ENCODE measurements at regions not wholly inside any gene's neighbourhood (a gene's known extent, or its start where the extent isn't known, plus 50 kb on each side); places are given as distances from the start of the nearest gene placed in this dataset.

- H3K4me3 ChIP-seq (ENCODE audit: low read depth in 1 of 5, low read length in 5 of 5): no peak overlapping the region
- no peak overlapping the region for H3K27ac ChIP-seq (ENCODE audit: low read depth, low read length)
- H3K4me1 ChIP-seq (ENCODE audit: control insufficient read depth in 5 of 5, insufficient read depth in 5 of 5, low read length in 5 of 5): no peaks in the 10 kb centered on the region
- no peaks in the 10 kb centered on the region for H3K27me3 ChIP-seq (ENCODE audit: control insufficient read depth in 5 of 5, insufficient read depth in 4 of 5, low read length in 5 of 5)
- no peaks in the 10 kb centered on the region for H3K36me3 ChIP-seq (ENCODE audit: control insufficient read depth in 5 of 5, insufficient read depth in 5 of 5, low read length in 5 of 5)
- H3K9me3 ChIP-seq (ENCODE audit: control insufficient read depth in 5 of 5, low read length in 5 of 5): no peaks in the 10 kb centered on the region
- no peak overlapping the region for H3K9ac ChIP-seq (ENCODE audit: low read length in 5 of 5)
Observed at GRCh38 chr12:78641837-78642423, 222.6 kb upstream of the SYT1 start.

- H3K4me3 ChIP-seq (ENCODE audit: low read depth in 1 of 5, low read length in 5 of 5): no peak overlapping the region
- no peak overlapping the region for H3K27ac ChIP-seq (ENCODE audit: low read depth, low read length)
- H3K27me3 ChIP-seq (ENCODE audit: control insufficient read depth in 5 of 5, insufficient read depth in 4 of 5, low read length in 5 of 5): no peaks in the 10 kb centered on the region
- H3K36me3 ChIP-seq (ENCODE audit: control insufficient read depth in 5 of 5, insufficient read depth in 5 of 5, low read length in 5 of 5): no peaks in the 10 kb centered on the region
- H3K9me3 ChIP-seq (ENCODE audit: control insufficient read depth in 5 of 5, low read length in 5 of 5): no peaks in the 10 kb centered on the region
- H3K9ac ChIP-seq (ENCODE audit: low read length in 5 of 5): no peak overlapping the region
- no peaks in the 10 kb centered on the region for H3K4me1 ChIP-seq (ENCODE audit: control insufficient read depth in 5 of 5, insufficient read depth in 5 of 5, low read length in 5 of 5)
Observed at GRCh38 chr12:78645956-78646355, 218.6 kb upstream of the SYT1 start.

- Histone ChIP-seq H3K4me1 (ENCODE audit: control insufficient read depth in 5 of 5, insufficient read depth in 5 of 5, low read length in 5 of 5) (no peaks in the 10 kb centered on the region), H3K9me3 (ENCODE audit: control insufficient read depth in 5 of 5, low read length in 5 of 5) (no peaks in the 10 kb centered on the region), H3K36me3 (ENCODE audit: control insufficient read depth in 5 of 5, insufficient read depth in 5 of 5, low read length in 5 of 5) (no peaks in the 10 kb centered on the region)
Observed at GRCh38 chr12:78651755-78652154, 212.8 kb upstream of the SYT1 start.

GRCh38 chr12:78666584-78666983 lies 198.0 kb upstream of the SYT1 start:
- Histone ChIP-seq H3K27me3 (ENCODE audit: control insufficient read depth in 5 of 5, insufficient read depth in 4 of 5, low read length in 5 of 5) (no peaks in the 10 kb centered on the region), H3K9me3 (ENCODE audit: control insufficient read depth in 5 of 5, low read length in 5 of 5) (no peaks in the 10 kb centered on the region), H3K4me3 (ENCODE audit: low read depth in 1 of 5, low read length in 5 of 5) (no peak overlapping the region), H3K36me3 (ENCODE audit: control insufficient read depth in 5 of 5, insufficient read depth in 5 of 5, low read length in 5 of 5) (no peaks in the 10 kb centered on the region), H3K27ac (ENCODE audit: low read depth, low read length) (no peak overlapping the region), H3K4me1 (ENCODE audit: control insufficient read depth in 5 of 5, insufficient read depth in 5 of 5, low read length in 5 of 5) (no peaks in the 10 kb centered on the region), H3K9ac (ENCODE audit: low read length in 5 of 5) (no peak overlapping the region)

More at GRCh38 chr12:78651755-78652154, 212.8 kb upstream of the SYT1 start:
- Histone ChIP-seq H3K27ac (ENCODE audit: low read depth, low read length) (no peak overlapping the region), H3K9ac (ENCODE audit: low read length in 5 of 5) (no peak overlapping the region), H3K4me3 (ENCODE audit: low read depth in 1 of 5, low read length in 5 of 5) (no peak overlapping the region), H3K27me3 (ENCODE audit: control insufficient read depth in 5 of 5, insufficient read depth in 4 of 5, low read length in 5 of 5) (no peaks in the 10 kb centered on the region)

GRCh38 chr12:78671295-78671694 lies 193.3 kb upstream of the SYT1 start:
- Histone ChIP-seq H3K36me3 (ENCODE audit: control insufficient read depth in 5 of 5, insufficient read depth in 5 of 5, low read length in 5 of 5) (no peaks in the 10 kb centered on the region), H3K9me3 (ENCODE audit: control insufficient read depth in 5 of 5, low read length in 5 of 5) (no peaks in the 10 kb centered on the region), H3K27me3 (ENCODE audit: control insufficient read depth in 5 of 5, insufficient read depth in 4 of 5, low read length in 5 of 5) (no peaks in the 10 kb centered on the region), H3K27ac (ENCODE audit: low read depth, low read length) (no peak overlapping the region), H3K4me1 (ENCODE audit: control insufficient read depth in 5 of 5, insufficient read depth in 5 of 5, low read length in 5 of 5) (no peaks in the 10 kb centered on the region), H3K9ac (ENCODE audit: low read length in 5 of 5) (no peak overlapping the region), H3K4me3 (ENCODE audit: low read depth in 1 of 5, low read length in 5 of 5) (no peak overlapping the region)

- Histone ChIP-seq H3K27ac (ENCODE audit: low read depth, low read length) (no peak overlapping the region), H3K9me3 (ENCODE audit: control insufficient read depth in 5 of 5, low read length in 5 of 5) (no peaks in the 10 kb centered on the region), H3K27me3 (ENCODE audit: control insufficient read depth in 5 of 5, insufficient read depth in 4 of 5, low read length in 5 of 5) (no peaks in the 10 kb centered on the region), H3K9ac (ENCODE audit: low read length in 5 of 5) (no peak overlapping the region), H3K36me3 (ENCODE audit: control insufficient read depth in 5 of 5, insufficient read depth in 5 of 5, low read length in 5 of 5) (no peaks in the 10 kb centered on the region), H3K4me3 (ENCODE audit: low read depth in 1 of 5, low read length in 5 of 5) (no peak overlapping the region), H3K4me1 (ENCODE audit: control insufficient read depth in 5 of 5, insufficient read depth in 5 of 5, low read length in 5 of 5) (no peaks in the 10 kb centered on the region)
Observed at GRCh38 chr12:78672033-78672432, 192.5 kb upstream of the SYT1 start.

GRCh38 chr12:78674311-78675090 lies 190.1 kb upstream of the SYT1 start:
- Histone ChIP-seq H3K27me3 (ENCODE audit: control insufficient read depth in 5 of 5, insufficient read depth in 4 of 5, low read length in 5 of 5) (no peaks in the 10 kb centered on the region), H3K9ac (ENCODE audit: low read length in 5 of 5) (no peak overlapping the region), H3K9me3 (ENCODE audit: control insufficient read depth in 5 of 5, low read length in 5 of 5) (no peaks in the 10 kb centered on the region), H3K36me3 (ENCODE audit: control insufficient read depth in 5 of 5, insufficient read depth in 5 of 5, low read length in 5 of 5) (no peaks in the 10 kb centered on the region), H3K4me1 (ENCODE audit: control insufficient read depth in 5 of 5, insufficient read depth in 5 of 5, low read length in 5 of 5) (no peaks in the 10 kb centered on the region), H3K4me3 (ENCODE audit: low read depth in 1 of 5, low read length in 5 of 5) (no peak overlapping the region), H3K27ac (ENCODE audit: low read depth, low read length) (no peak overlapping the region)

GRCh38 chr12:78680596-78680995 lies 184.0 kb upstream of the SYT1 start:
- Histone ChIP-seq H3K27ac (ENCODE audit: low read depth, low read length) (no peak overlapping the region), H3K9ac (ENCODE audit: low read length in 5 of 5) (no peak overlapping the region), H3K27me3 (ENCODE audit: control insufficient read depth in 5 of 5, insufficient read depth in 4 of 5, low read length in 5 of 5) (no peaks in the 10 kb centered on the region), H3K4me3 (ENCODE audit: low read depth in 1 of 5, low read length in 5 of 5) (no peak overlapping the region), H3K36me3 (ENCODE audit: control insufficient read depth in 5 of 5, insufficient read depth in 5 of 5, low read length in 5 of 5) (no peaks in the 10 kb centered on the region), H3K4me1 (ENCODE audit: control insufficient read depth in 5 of 5, insufficient read depth in 5 of 5, low read length in 5 of 5) (no peaks in the 10 kb centered on the region), H3K9me3 (ENCODE audit: control insufficient read depth in 5 of 5, low read length in 5 of 5) (no peaks in the 10 kb centered on the region)

- H3K27me3 ChIP-seq (ENCODE audit: control insufficient read depth in 5 of 5, insufficient read depth in 4 of 5, low read length in 5 of 5): no peaks in the 10 kb centered on the region
- no peak overlapping the region for H3K4me3 ChIP-seq (ENCODE audit: low read depth in 1 of 5, low read length in 5 of 5)
- H3K27ac ChIP-seq (ENCODE audit: low read depth, low read length): no peak overlapping the region
- H3K9me3 ChIP-seq (ENCODE audit: control insufficient read depth in 5 of 5, low read length in 5 of 5): no peaks in the 10 kb centered on the region
- H3K36me3 ChIP-seq (ENCODE audit: control insufficient read depth in 5 of 5, insufficient read depth in 5 of 5, low read length in 5 of 5): no peaks in the 10 kb centered on the region
- no peaks in the 10 kb centered on the region for H3K4me1 ChIP-seq (ENCODE audit: control insufficient read depth in 5 of 5, insufficient read depth in 5 of 5, low read length in 5 of 5)
- H3K9ac ChIP-seq (ENCODE audit: low read length in 5 of 5): no peak overlapping the region
Observed at GRCh38 chr12:78683031-78683430, 181.5 kb upstream of the SYT1 start.

GRCh38 chr12:78683626-78684025 lies 180.9 kb upstream of the SYT1 start:
- Histone ChIP-seq H3K9ac (ENCODE audit: low read length in 5 of 5) (no peak overlapping the region), H3K4me3 (ENCODE audit: low read depth in 1 of 5, low read length in 5 of 5) (no peak overlapping the region), H3K36me3 (ENCODE audit: control insufficient read depth in 5 of 5, insufficient read depth in 5 of 5, low read length in 5 of 5) (no peaks in the 10 kb centered on the region), H3K27me3 (ENCODE audit: control insufficient read depth in 5 of 5, insufficient read depth in 4 of 5, low read length in 5 of 5) (no peaks in the 10 kb centered on the region), H3K9me3 (ENCODE audit: control insufficient read depth in 5 of 5, low read length in 5 of 5) (no peaks in the 10 kb centered on the region), H3K4me1 (ENCODE audit: control insufficient read depth in 5 of 5, insufficient read depth in 5 of 5, low read length in 5 of 5) (no peaks in the 10 kb centered on the region), H3K27ac (ENCODE audit: low read depth, low read length) (no peak overlapping the region)
